Neural cell (in vitro differentiated cells): ENCODE measurements at regions not wholly inside any gene's neighbourhood (a gene's known extent, or its start where the extent isn't known, plus 50 kb on each side); places are given as distances from the start of the nearest gene placed in this dataset.

Experiments used
- H2AFZ ChIP-seq: fragments of 200-600, 300-800 bp; sonication (generic), shearing (Covaris generic); 2 replicates; pipeline ENCODE4 v1.6.0; 2014; ENCODE audit warnings: low read depth, mild to moderate bottlenecking, antibody characterized with exemption, low read length, moderate library complexity
- H3F3A ChIP-seq: fragments of 200-600 bp; shearing (Covaris generic); 2 replicates; pipeline ENCODE4 v1.6.1; 2016; ENCODE audit warnings: mild to moderate bottlenecking, moderate library complexity, mixed read lengths, antibody characterized with exemption, low read length; ENCODE audit not compliant: insufficient read depth, poor library complexity, severe bottlenecking
- H3K27ac ChIP-seq: fragments of 200-600, 300-800 bp; sonication (generic), shearing (Covaris generic); 2 replicates; pipeline ENCODE4 v1.5.1; 2014; ENCODE audit warnings: mild to moderate bottlenecking, low read length, moderate library complexity
- H3K27me3 ChIP-seq: fragments of 300-800, 200-600 bp; sonication (generic), shearing (Covaris generic); 2 replicates; pipeline ENCODE4 v1.6.0; 2014; ENCODE audit warnings: mild to moderate bottlenecking, low read depth, low read length, moderate library complexity; ENCODE audit not compliant: insufficient read depth
- H3K36me3 ChIP-seq: fragments of 300-800, 200-600 bp; sonication (generic), shearing (Covaris generic); 2 replicates; pipeline ENCODE4 v1.5.1; 2014; ENCODE audit warnings: mild to moderate bottlenecking, antibody characterized with exemption, low read length, moderate library complexity; ENCODE audit not compliant: insufficient read depth
- H3K4me2 ChIP-seq: fragments of 300-800, 200-600 bp; sonication (generic), shearing (Covaris generic); 2 replicates; pipeline ENCODE4 v1.6.0; 2014; ENCODE audit warnings: mild to moderate bottlenecking, low read length
- H3K4me3 ChIP-seq: fragments of 300-800, 200-600 bp; sonication (generic), shearing (Covaris generic); 2 replicates; pipeline ENCODE4 v1.5.1; 2014; ENCODE audit warnings: mild to moderate bottlenecking, low read length, moderate library complexity
- H3K79me2 ChIP-seq: fragments of 200-600 bp; shearing (Covaris generic); replicated peaks from 2 replicates; pipeline ENCODE4 v1.6.0; 2014; ENCODE audit warnings: mild to moderate bottlenecking, low read length, moderate library complexity; ENCODE audit not compliant: insufficient read depth
- H3K9ac ChIP-seq: fragments of 300-800, 200-600 bp; sonication (generic), shearing (Covaris generic); 2 replicates; pipeline ENCODE4 v1.6.1; 2016; ENCODE audit warnings: mild to moderate bottlenecking, low read length, mixed read lengths
- H3K9me2 ChIP-seq: fragments of 200-600 bp; shearing (Covaris generic); 2 replicates; pipeline ENCODE4 v1.6.1; 2016; ENCODE audit warnings: mild to moderate bottlenecking, low read length, mixed read lengths; ENCODE audit not compliant: insufficient read depth
- H3K9me3 ChIP-seq: fragments of 200-600, 300-800 bp; sonication (generic), shearing (Covaris generic); 2 replicates; pipeline ENCODE4 v1.6.1; 2016; ENCODE audit warnings: mild to moderate bottlenecking, mixed run types, low read length, moderate library complexity, mixed read lengths
- H4K20me1 ChIP-seq: fragments of 200-600 bp; shearing (Covaris generic); 2 replicates; pipeline ENCODE4 v1.6.1; 2016; ENCODE audit warnings: mild to moderate bottlenecking, mixed run types; ENCODE audit not compliant: insufficient read depth
- EP300 ChIP-seq: fragments of 450-650 bp; conservative IDR thresholded peaks from 2 replicates; pipeline ENCODE4 v1.6.1; 2014; ENCODE audit warnings: antibody characterized with exemption, mild to moderate bottlenecking, moderate library complexity; ENCODE audit not compliant: poor library complexity, severe bottlenecking
- EZH2 ChIP-seq: fragments of 200-600, 300-800 bp; shearing (Covaris generic), sonication (generic); IDR thresholded peaks from 2 replicates; pipeline ENCODE4 v1.6.1; 2014; ENCODE audit warnings: antibody characterized with exemption, low read length, borderline replicate concordance, mild to moderate bottlenecking; ENCODE audit not compliant: insufficient read depth, poor library complexity, severe bottlenecking
- MXI1 ChIP-seq: fragments of 450-650 bp; conservative IDR thresholded peaks from 2 replicates; pipeline ENCODE4 v1.6.1; 2014; ENCODE audit warnings: antibody characterized with exemption, mild to moderate bottlenecking; ENCODE audit not compliant: poor library complexity, severe bottlenecking
- POLR2AphosphoS5 ChIP-seq: IDR thresholded peaks from 2 replicates; pipeline ENCODE4 v1.6.1; 2012
- RAD21 ChIP-seq: fragments of 450-650 bp; conservative IDR thresholded peaks from 2 replicates; pipeline ENCODE4 v1.6.1; 2014; ENCODE audit warnings: antibody characterized with exemption, mild to moderate bottlenecking, moderate library complexity
- SMC3 ChIP-seq: fragments of 450-650 bp; conservative IDR thresholded peaks from 2 replicates; pipeline ENCODE4 v1.6.1; 2014; ENCODE audit warnings: antibody characterized with exemption, mild to moderate bottlenecking, moderate library complexity; ENCODE audit not compliant: poor library complexity
- TAF1 ChIP-seq: IDR thresholded peaks from 2 replicates; pipeline ENCODE4 v1.6.1; 2012; ENCODE audit warnings: low read depth
- TF ChIP-seq, protein P1 (sequence below): fragments of 450-650 bp; IDR thresholded peaks from 2 replicates; pipeline ENCODE4 v1.5.1; 2014; ENCODE audit warnings: antibody characterized with exemption, mild to moderate bottlenecking, moderate library complexity; ENCODE audit not compliant: poor library complexity, severe bottlenecking
- TF ChIP-seq, protein P2 (sequence below): IDR thresholded peaks from 2 replicates; pipeline ENCODE4 v1.6.1; 2012; ENCODE audit warnings: borderline replicate concordance

- Histone ChIP-seq H3K27me3 (no peaks in the 10 kb centered on the region), H3K36me3 (no peaks in the 10 kb centered on the region), H3K79me2 (no peaks in the 10 kb centered on the region), H3K9me2 (no peaks in the 10 kb centered on the region), H3K4me3 (no peak overlapping the region), H4K20me1 (no peaks in the 10 kb centered on the region), H3K9ac (no peak overlapping the region), H2AFZ (no peak overlapping the region), H3F3A (no peaks in the 10 kb centered on the region), H3K9me3 (no peaks in the 10 kb centered on the region), H3K4me2 (no peak overlapping the region), H3K27ac (no peak overlapping the region)
- TF ChIP-seq TAF1 (no peak), EZH2 (no peak), POLR2AphosphoS5 (no peak), EP300 (no peak)
- TF ChIP-seq, protein P1, sequence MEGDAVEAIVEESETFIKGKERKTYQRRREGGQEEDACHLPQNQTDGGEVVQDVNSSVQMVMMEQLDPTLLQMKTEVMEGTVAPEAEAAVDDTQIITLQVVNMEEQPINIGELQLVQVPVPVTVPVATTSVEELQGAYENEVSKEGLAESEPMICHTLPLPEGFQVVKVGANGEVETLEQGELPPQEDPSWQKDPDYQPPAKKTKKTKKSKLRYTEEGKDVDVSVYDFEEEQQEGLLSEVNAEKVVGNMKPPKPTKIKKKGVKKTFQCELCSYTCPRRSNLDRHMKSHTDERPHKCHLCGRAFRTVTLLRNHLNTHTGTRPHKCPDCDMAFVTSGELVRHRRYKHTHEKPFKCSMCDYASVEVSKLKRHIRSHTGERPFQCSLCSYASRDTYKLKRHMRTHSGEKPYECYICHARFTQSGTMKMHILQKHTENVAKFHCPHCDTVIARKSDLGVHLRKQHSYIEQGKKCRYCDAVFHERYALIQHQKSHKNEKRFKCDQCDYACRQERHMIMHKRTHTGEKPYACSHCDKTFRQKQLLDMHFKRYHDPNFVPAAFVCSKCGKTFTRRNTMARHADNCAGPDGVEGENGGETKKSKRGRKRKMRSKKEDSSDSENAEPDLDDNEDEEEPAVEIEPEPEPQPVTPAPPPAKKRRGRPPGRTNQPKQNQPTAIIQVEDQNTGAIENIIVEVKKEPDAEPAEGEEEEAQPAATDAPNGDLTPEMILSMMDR: no peak
- TF ChIP-seq, protein P2, sequence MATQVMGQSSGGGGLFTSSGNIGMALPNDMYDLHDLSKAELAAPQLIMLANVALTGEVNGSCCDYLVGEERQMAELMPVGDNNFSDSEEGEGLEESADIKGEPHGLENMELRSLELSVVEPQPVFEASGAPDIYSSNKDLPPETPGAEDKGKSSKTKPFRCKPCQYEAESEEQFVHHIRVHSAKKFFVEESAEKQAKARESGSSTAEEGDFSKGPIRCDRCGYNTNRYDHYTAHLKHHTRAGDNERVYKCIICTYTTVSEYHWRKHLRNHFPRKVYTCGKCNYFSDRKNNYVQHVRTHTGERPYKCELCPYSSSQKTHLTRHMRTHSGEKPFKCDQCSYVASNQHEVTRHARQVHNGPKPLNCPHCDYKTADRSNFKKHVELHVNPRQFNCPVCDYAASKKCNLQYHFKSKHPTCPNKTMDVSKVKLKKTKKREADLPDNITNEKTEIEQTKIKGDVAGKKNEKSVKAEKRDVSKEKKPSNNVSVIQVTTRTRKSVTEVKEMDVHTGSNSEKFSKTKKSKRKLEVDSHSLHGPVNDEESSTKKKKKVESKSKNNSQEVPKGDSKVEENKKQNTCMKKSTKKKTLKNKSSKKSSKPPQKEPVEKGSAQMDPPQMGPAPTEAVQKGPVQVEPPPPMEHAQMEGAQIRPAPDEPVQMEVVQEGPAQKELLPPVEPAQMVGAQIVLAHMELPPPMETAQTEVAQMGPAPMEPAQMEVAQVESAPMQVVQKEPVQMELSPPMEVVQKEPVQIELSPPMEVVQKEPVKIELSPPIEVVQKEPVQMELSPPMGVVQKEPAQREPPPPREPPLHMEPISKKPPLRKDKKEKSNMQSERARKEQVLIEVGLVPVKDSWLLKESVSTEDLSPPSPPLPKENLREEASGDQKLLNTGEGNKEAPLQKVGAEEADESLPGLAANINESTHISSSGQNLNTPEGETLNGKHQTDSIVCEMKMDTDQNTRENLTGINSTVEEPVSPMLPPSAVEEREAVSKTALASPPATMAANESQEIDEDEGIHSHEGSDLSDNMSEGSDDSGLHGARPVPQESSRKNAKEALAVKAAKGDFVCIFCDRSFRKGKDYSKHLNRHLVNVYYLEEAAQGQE: no peak
Observed at GRCh38 chr9:81477669-81478068, 211.7 kb downstream of the TLE1 start.

GRCh38 chr9:81476813-81477490, 212.4 kb downstream of the TLE1 start:
- H3K4me3 ChIP-seq: no peak overlapping the region
- H2AFZ ChIP-seq: no peak overlapping the region
- H4K20me1 ChIP-seq: no peaks in the 10 kb centered on the region
- H3F3A ChIP-seq: no peaks in the 10 kb centered on the region
- H3K36me3 ChIP-seq: no peaks in the 10 kb centered on the region
- no peak overlapping the region for H3K9ac ChIP-seq
- H3K79me2 ChIP-seq: no peaks in the 10 kb centered on the region
- H3K27ac ChIP-seq: no peak overlapping the region
- no peak overlapping the region for H3K4me2 ChIP-seq
- TF ChIP-seq EZH2 (no peak), RAD21 (no peak)
- no peaks in the 10 kb centered on the region for H3K9me2 ChIP-seq
- no peaks in the 10 kb centered on the region for H3K9me3 ChIP-seq
- H3K27me3 ChIP-seq: no peaks in the 10 kb centered on the region

- Histone ChIP-seq H3K4me2 (no peak overlapping the region), H3K4me3 (no peak overlapping the region), H3K79me2 (no peaks in the 10 kb centered on the region), H3K9me2 (no peaks in the 10 kb centered on the region), H3K27me3 (no peaks in the 10 kb centered on the region), H2AFZ (no peak overlapping the region), H3K36me3 (no peaks in the 10 kb centered on the region), H3K27ac (no peak overlapping the region), H3K9ac (no peak overlapping the region), H3K9me3 (no peaks in the 10 kb centered on the region), H4K20me1 (no peaks in the 10 kb centered on the region), H3F3A (no peaks in the 10 kb centered on the region)
- no peak for TF ChIP-seq TAF1
- TF ChIP-seq, protein P1: no peak
- no peak for TF ChIP-seq RAD21
- TF ChIP-seq, protein P2: no peak
- TF ChIP-seq SMC3: no peak
- no peak for TF ChIP-seq POLR2AphosphoS5
- no peak for TF ChIP-seq MXI1
- TF ChIP-seq EZH2: no peak
- no peak for TF ChIP-seq EP300
Observed at GRCh38 chr9:81474792-81475191, 214.6 kb downstream of the TLE1 start.
